Right lobe of liver (tissue), 6 donors: ENCODE measurements at regions not wholly inside any gene's neighbourhood (a gene's known extent, or its start where the extent isn't known, plus 50 kb on each side); places are given as distances from the start of the nearest gene placed in this dataset.

ENCODE experiments used
- ATAC-seq, 4 donors: fragments of 200-7000 bp; cut with Tn5 transposase; one replicate each; pipeline ENCODE4 v1.9.1; 2020; ENCODE audit warnings: mild to moderate bottlenecking in 4 of 4, moderate library complexity in 4 of 4
- DNase-seq, 3 donors: peaks; one replicate each; pipeline ENCODE4 v3.0.0-alpha.2; 2020
- H3K27ac ChIP-seq, 3 donors: fragments of 200-600 bp; one replicate each; pipeline ENCODE4 v1.8.0; 2022
- H3K27me3 ChIP-seq, 2 donors: fragments of 200-600 bp; one replicate each; pipeline ENCODE4 v1.8.0; 2022
- H3K36me3 ChIP-seq, 4 donors: fragments of 200-600 bp; sonication (generic) in 1 of 4; one replicate each; pipeline versions ENCODE4 v1.5.1 to v1.8.0; 2017 to 2022; ENCODE audit warnings: control low read depth in 1 of 4
- H3K4me1 ChIP-seq, 4 donors: fragments of 200-600 bp; sonication (generic) in 1 of 4; one replicate each; pipeline versions ENCODE4 v1.5.1 to v1.8.0; 2017 to 2022; ENCODE audit warnings: control low read depth in 1 of 4
- H3K4me3 ChIP-seq, 3 donors: fragments of 200-600 bp; one replicate each; pipeline ENCODE4 v1.8.0; 2022
- H3K9me3 ChIP-seq, 4 donors: fragments of 200-600 bp; sonication (generic) in 1 of 4; one replicate each; pipeline versions ENCODE4 v1.5.1 to v1.8.0; 2017 to 2022; ENCODE audit warnings: control low read depth in 1 of 4
- POLR2A ChIP-seq: fragments of 450-650 bp; IDR thresholded peaks from one replicate; pipeline ENCODE4 v1.6.1; 2017; ENCODE audit warnings: antibody characterized with exemption, mild to moderate bottlenecking
- WGBS: methylation state at CpG from one replicate; pipeline ENCODE4 v1.1.6; 2018; ENCODE audit warnings: low coverage, low lambda C conversion rate; ENCODE audit not compliant: insufficient coverage; ENCODE audit errors: missing lambda C conversion rate; 5-methylcytosine and 5-hydroxymethylcytosine counted together
- intact Hi-C, 2 donors: fragments of 100-400 bp; cut with DNase I; formaldehyde crosslinking; loops; one replicate each; pipeline versions ENCODE4 v1.11.2 to v1.14.1; 2022
- TF ChIP-seq, protein P1 (sequence below), 4 donors: fragments of 200-600 bp in 3 of 4; fragments of 450-650 bp in 1 of 4; IDR thresholded peaks; one replicate each; pipeline versions ENCODE4 v1.5.1 to v1.8.0; 2016 to 2022; ENCODE audit warnings: antibody characterized with exemption in 4 of 4, mild to moderate bottlenecking in 2 of 4
- donor health status: DM: no; HTN: yes; CAD: no.
- donor health status: DM: no; HTN: no; CAD: no.
- donor health status: DM: no; HTN: no; CAD: no.
- donor health status: DM: no; HTN: yes; CAD: no.
- donor health status: DM: no; HTN: yes; CAD: no.

DNA sequence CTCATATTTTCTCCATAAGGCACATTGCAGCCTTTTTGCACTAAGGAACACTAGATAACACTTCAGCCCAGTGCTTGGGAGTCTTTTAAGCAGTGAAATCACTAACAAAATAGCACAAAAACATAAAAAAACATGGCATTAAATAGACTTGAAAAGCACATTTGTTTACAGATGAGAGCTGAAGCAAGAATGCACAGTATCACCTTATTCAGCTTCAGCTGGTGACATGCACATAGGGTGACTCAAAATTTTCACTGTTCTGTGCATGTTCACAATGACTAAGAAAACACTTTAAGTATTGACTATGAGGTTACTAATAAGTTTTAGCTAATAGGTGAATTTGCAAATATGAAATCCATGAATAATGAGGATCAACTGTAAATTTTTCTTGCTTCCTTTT lies 293.9 kb upstream of the TARS1 start:
- Histone ChIP-seq H3K36me3 (no peaks in the 10 kb centered on the region), H3K9me3 (no peaks in the 10 kb centered on the region), H3K4me1 (peaks cover 0 to 6% (median 3%) of the 10 kb centered on the region in 4 donors), H3K27me3 (no peaks in the 10 kb centered on the region), H3K27ac (no peak overlapping the region), H3K4me3 (no peak overlapping the region)
- intact Hi-C loops, result no loop called here
- ATAC-seq (no peak), DNase-seq (no peak)
- TF ChIP-seq, protein P1, sequence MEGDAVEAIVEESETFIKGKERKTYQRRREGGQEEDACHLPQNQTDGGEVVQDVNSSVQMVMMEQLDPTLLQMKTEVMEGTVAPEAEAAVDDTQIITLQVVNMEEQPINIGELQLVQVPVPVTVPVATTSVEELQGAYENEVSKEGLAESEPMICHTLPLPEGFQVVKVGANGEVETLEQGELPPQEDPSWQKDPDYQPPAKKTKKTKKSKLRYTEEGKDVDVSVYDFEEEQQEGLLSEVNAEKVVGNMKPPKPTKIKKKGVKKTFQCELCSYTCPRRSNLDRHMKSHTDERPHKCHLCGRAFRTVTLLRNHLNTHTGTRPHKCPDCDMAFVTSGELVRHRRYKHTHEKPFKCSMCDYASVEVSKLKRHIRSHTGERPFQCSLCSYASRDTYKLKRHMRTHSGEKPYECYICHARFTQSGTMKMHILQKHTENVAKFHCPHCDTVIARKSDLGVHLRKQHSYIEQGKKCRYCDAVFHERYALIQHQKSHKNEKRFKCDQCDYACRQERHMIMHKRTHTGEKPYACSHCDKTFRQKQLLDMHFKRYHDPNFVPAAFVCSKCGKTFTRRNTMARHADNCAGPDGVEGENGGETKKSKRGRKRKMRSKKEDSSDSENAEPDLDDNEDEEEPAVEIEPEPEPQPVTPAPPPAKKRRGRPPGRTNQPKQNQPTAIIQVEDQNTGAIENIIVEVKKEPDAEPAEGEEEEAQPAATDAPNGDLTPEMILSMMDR (IDR thresholded peaks at IDR 0.05), result no peak
- TF ChIP-seq POLR2A, result no peak

DNA sequence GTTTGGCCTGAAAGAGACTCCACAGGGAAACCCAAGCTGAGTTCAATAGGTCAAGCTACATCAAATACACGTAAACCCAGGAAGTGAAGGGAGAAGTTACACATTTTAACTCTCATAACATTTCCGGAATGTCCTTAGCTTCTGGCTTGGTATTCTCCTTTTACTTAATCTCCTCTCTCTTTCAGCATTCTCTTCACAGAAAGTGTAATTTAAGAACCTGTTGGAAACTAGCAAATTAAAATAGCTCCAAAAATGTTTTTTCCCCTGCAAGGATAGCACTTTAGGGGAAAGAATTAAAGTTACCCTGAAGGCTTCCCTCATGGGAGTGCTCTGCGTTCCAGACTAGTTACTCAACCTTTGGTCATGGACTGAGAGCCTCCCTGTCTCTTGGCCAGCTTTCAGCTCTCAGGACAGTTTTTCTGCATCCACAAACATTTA lies 292.7 kb upstream of the TARS1 start:
- 14% methylated on average over 3 of the region's 3 CpGs for WGBS
- intact Hi-C loops, result no loop called here

DNA sequence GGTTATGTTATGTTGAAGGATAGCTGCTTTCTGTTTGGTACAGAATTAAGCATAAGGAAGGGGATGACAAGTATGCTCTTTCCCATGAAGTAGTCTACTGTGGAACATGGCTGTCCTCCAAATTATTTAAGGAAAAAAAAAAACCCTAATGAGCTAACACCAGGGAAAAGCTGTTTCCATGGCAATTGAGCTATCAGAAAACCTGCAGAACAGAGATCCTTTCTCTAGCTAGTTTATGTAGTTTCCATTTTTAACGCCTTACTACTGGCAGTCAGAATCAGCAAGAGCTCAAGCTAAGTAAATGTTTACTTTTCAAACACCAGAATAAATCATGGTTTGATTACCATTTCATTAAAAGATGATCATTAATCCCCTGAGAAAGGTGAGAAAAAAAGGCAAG lies 287.4 kb upstream of the TARS1 start:
- TF ChIP-seq, protein P1 (IDR thresholded peaks at IDR 0.05), result no peak
- Histone ChIP-seq H3K4me1 (no peaks in the 10 kb centered on the region), H3K27ac (no peak overlapping the region), H3K27me3 (no peaks in the 10 kb centered on the region), H3K4me3 (no peak overlapping the region), H3K36me3 (no peaks in the 10 kb centered on the region), H3K9me3 (no peaks in the 10 kb centered on the region)
- no peak for DNase-seq
- 29% methylated on average over 1 of the region's 1 CpG for WGBS
- no peak for ATAC-seq
- intact Hi-C loops, result no loop called here

More for the DNA sequence above, 292.7 kb upstream of the TARS1 start:
- Histone ChIP-seq H3K36me3 (no peaks in the 10 kb centered on the region), H3K4me3 (no peak overlapping the region), H3K4me1 (peaks cover 0 to 6% (median 3%) of the 10 kb centered on the region in 4 donors), H3K9me3 (no peaks in the 10 kb centered on the region), H3K27ac (peak overlapping the region in 1 of 3 donors; percentile 26), H3K27me3 (no peaks in the 10 kb centered on the region)
- no peak for TF ChIP-seq POLR2A
- TF ChIP-seq, protein P1 (IDR thresholded peaks at IDR 0.05), result no peak
- DNase-seq, result peak in 2 of 3 donors; percentile 26 to 54
- peak; percentile 91 to 99 (median 96) for ATAC-seq

DNA sequence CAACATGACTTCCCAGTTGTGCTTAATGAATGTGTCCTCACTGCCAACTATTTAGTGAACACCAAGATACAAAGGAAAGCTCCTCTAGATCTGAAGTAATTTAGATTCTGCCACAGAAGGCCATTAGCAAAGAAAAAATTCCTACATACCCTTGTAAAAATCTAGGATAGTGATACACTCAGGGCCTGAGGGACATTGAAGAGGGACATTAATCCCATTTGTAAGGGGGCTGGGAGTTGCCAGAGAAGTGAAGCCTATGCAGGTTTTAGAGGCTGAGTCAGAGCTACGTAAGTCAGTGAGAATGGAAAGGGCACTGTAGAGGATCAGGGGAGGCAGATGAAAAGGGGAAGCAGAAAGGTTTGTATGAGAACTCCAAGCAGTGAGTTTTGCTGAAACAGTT lies 286.9 kb upstream of the TARS1 start:
- TF ChIP-seq, protein P1 (IDR thresholded peaks at IDR 0.05), result no peak
- TF ChIP-seq POLR2A, result no peak
- no peaks in the 10 kb centered on the region for H3K27me3 ChIP-seq
- DNase-seq (no peak), ATAC-seq (no peak)
- no peaks in the 10 kb centered on the region for H3K36me3 ChIP-seq
- WGBS, result 86% methylated on average over 1 of the region's 1 CpG
- H3K4me1 ChIP-seq, result no peaks in the 10 kb centered on the region
- H3K4me3 ChIP-seq, result no peak overlapping the region
- H3K27ac ChIP-seq, result no peak overlapping the region
- intact Hi-C loops, result no loop called here
- H3K9me3 ChIP-seq, result no peaks in the 10 kb centered on the region

DNA sequence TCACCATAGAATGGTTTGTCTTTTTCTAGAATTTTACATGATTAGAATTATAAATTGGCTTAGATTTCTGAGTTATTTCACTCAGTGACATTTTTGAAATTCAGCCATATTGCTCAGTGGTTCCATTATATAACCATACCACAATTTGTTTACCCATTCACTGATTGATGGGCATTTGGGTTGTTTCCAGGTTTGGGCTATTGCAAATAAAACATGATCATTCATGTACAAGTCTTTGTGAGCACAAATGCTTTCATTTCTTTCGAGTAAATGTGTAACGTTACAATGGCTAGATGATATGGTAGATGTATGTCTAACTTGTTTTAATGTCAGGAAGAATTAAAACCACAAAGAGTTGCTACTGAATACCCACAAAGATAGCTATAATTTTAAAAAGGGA lies 279.9 kb upstream of the TARS1 start:
- TF ChIP-seq POLR2A, result no peak
- TF ChIP-seq, protein P1 (IDR thresholded peaks at IDR 0.05), result no peak
- ATAC-seq, result no peak
- DNase-seq, result no peak
- H3K9me3 ChIP-seq, result no peaks in the 10 kb centered on the region
- no peaks in the 10 kb centered on the region for H3K36me3 ChIP-seq
- no peaks in the 10 kb centered on the region for H3K27me3 ChIP-seq
- no peak overlapping the region for H3K4me3 ChIP-seq
- intact Hi-C loops, result no loop called here
- WGBS, result 58% methylated on average over 2 of the region's 2 CpGs
- no peaks in the 10 kb centered on the region for H3K4me1 ChIP-seq
- no peak overlapping the region for H3K27ac ChIP-seq
